IPS-NIHi7 (cell line): ENCODE measurements at regions not wholly inside any gene's neighbourhood (a gene's known extent, or its start where the extent isn't known, plus 50 kb on each side); places are given as distances from the start of the nearest gene placed in this dataset.
A peak's percentile ranks its signal among the peaks of the same experiment; 100 is the strongest.
"Not testable (repeated sequence)": the region's sequence is repeated elsewhere in the genome, so short reads cannot be mapped to it uniquely, and the experiment has no call there.

ENCODE experiments used
- DNase-seq: peaks from one replicate; pipeline ENCODE4 v3.0.0; 2012; ENCODE audit warnings: mixed read lengths; ENCODE audit errors: extremely low spot score

GRCh38 chr9:90140131-90140818, 502.3 kb downstream of the DIRAS2 start:
- DNase-seq = no peak

DNA sequence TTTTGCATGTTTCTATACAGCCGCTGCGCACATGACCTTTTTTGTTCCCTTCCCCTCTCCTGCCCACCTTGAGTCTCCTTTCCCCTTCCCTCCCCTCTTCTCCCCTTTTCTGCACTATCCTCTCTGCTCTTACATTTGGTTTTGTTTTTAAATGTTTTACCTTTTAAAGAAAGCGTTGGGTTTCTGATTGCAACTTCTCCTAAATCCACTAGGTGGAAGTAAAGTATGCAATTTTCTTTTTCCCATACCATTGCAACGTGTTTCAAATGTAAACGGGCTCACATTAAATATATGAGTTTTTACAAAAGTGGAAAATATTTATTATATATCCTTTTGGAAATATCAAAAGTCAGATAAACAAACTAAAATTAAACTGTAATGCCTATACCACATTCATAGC, 500.9 kb downstream of the DIRAS2 start:
- DNase-seq = no peak

DNA sequence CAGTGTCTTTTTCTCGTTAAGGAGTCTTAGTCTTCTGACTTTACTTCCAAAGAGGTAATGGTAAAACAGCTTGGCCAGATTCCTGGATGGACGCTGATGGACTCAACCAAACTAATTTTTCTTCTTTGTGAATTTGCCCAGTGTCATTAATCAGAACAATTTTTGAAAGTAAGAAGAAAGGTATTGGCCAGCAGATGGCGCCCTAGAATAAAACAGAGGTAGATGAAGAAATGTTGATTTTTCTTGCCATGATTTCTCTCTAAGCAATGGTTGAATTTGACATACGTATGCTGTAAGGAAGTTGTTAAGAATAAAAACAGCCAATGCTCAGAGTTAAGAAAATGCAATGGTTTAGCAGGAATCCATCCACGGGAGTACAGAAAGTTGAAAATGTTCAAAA, 500.0 kb downstream of the DIRAS2 start:
- peak; percentile 31 for DNase-seq

- DNase-seq = no peak
Observed at GRCh38 chr9:90147426-90147825, 495.2 kb downstream of the DIRAS2 start.

- DNase-seq = no peak
Observed at GRCh38 chr9:90156318-90156717, 486.3 kb downstream of the DIRAS2 start.

GRCh38 chr9:90162326-90162725, 480.3 kb downstream of the DIRAS2 start:
- DNase-seq = no peak

DNA sequence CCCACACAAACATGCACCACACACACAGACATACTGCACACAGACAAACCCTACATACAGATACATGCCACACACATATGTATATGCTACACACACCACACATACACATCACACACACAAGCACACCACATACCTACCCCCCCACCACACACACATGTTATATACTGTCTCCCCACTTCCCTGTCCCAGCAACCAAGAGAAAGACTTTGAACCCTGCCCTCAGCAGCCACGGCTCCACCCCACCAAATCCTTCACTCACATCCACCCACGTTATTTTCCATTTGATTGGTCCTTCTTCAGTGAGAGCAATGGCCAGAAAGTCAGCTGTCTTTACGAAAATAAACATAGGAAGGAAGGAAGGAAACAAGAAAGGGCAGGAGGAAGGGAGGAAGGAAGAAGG, 479.8 kb downstream of the DIRAS2 start:
- DNase-seq = no peak

- DNase-seq = no peak
Observed at GRCh38 chr9:90165281-90165680, 477.3 kb downstream of the DIRAS2 start.

- not testable (repeated sequence) for DNase-seq
Observed at GRCh38 chr9:90166374-90166773, 476.2 kb downstream of the DIRAS2 start.

GRCh38 chr9:90167914-90168313, 474.7 kb downstream of the DIRAS2 start:
- no peak for DNase-seq

DNA sequence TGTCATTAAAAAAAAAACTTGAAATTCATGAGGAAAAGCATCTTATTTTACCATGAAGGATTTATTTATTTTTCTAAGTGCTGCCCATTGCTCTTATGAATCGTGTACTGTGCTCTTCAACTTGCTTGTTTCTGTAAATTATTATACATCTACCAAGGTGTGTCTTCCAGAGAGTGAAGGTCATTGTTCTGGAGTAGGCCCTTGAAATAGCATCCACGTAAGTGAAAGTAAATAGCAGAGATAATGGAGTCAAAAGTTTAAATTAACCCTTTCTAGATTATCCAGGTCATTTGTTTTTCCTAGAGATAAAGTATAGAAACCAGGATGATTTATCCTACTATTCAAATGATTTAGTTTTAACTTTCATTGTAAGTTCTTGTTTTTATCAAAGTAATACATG, 473.1 kb downstream of the DIRAS2 start:
- DNase-seq = no peak

- DNase-seq = not testable (repeated sequence)
Observed at GRCh38 chr9:90173935-90174334, 468.7 kb downstream of the DIRAS2 start.

DNA sequence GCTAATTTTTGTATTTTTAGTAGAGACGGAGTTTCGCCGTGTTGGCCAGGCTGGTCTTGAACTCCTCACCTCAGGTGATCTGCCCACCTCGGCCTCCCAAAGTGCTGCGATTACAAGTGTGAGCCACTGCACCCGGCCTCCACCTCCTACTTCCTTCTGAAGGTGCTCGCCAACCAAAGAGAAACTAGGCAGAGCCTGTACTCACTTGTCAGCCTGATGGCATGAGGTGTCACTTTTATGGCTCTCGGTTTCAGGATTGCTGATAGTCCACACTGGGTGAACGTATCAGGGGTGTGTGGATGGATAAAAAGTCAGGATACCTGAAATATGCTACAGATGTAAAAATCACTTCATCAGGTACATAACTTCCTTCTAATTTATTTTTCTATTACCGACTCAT, 468.3 kb downstream of the DIRAS2 start:
- not testable (repeated sequence) for DNase-seq

GRCh38 chr9:90175257-90175656, 467.4 kb downstream of the DIRAS2 start:
- DNase-seq = no peak

DNA sequence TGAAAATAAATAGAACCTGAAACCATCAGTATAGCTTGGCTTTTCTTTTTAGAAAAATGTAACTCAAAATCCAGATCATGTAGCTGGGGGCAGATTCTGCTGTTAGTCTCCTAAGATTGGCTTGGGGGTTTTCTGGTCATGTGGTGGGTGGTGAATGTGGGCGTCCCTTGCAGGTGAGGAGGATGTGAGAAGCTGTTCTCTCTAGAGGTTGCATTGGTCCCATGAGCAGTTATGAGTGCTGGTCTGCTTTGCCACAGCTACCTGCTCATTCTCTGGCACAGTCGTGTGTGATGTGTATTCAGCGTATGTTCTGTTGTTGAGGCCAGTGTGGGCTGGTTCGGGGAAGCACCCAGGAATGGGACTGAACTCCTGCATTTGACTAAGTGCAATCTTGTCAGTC, 466.8 kb downstream of the DIRAS2 start:
- no peak for DNase-seq

DNA sequence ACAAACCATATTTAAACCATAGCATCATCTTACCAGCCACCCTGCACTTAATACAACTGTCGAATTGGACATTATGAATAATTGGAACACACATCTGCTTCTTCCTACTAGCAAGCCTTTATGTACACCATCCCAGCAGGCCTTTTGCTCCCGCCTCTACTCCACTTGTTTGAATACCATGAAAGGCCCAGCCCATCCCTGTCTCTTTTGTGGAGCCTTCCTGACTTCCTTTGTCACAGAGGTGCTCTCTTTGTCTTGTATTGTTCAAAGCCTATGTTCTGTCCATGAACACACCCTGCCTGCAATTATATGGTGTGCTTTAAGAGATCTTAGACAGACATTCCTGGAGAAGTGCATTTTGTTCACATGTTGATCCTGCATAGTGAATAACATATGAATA, 465.7 kb downstream of the DIRAS2 start:
- no peak for DNase-seq

GRCh38 chr9:90180381-90180780, 462.2 kb downstream of the DIRAS2 start:
- no peak for DNase-seq

DNA sequence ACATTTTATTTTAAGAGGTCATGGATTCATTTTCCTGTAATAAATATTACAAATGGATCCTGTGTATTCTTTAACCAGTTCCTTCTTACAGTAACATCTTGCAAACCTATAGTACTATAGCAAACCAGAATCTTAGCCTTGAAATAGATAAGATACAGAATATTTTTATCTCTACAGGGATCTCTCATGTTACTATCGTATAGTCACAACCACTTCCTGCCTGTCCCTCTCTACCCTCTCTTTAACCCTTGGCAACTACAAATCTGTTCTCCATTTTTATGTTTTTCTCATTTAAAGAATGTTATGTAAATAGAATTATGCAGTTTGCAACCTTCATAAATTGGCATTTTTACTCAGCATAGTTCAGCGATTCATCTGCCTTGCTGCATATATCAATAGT, 454.0 kb downstream of the DIRAS2 start:
- no peak for DNase-seq

- DNase-seq = no peak
Observed at GRCh38 chr9:90189306-90189705, 453.3 kb downstream of the DIRAS2 start.

DNA sequence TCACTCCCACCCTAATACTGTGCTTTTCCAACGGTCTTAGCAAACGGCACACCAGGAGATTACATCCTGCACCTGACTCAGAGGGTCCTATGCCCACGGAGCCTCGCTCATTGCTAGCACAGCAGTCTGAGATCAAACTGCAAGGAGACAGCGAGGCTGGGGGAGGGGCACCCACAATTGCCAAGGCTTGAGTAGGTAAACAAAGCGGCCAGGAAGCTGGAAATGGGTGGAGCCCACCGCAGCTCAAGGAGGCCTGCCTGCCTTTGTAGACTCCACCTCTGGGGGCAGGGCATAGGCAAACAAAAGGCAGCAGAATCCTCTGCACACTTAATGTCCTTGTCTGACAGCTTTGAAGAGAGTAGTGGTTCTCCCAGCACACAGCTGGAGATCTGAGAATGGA, 450.2 kb downstream of the DIRAS2 start:
- DNase-seq = not testable (repeated sequence)

DNA sequence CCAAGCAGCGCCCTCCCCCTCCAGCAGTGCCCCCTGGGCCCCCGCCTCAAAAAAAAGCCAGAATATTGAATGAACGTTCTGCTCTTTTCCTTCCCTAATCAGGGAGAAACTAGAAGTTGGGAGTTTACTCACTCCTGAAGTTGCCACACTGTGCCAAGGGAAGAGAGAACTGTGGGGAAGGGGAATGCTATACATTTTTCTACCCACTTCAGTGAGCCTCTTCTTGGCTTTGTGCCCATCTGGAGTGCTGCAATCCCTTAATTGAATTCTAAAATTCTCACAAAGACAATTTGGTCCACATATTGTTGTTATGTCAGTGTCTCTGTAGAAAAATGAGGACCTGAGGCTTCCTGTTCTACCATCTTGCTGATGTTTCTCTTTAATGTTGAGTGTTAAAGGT, 443.7 kb downstream of the DIRAS2 start:
- DNase-seq = no peak

DNA sequence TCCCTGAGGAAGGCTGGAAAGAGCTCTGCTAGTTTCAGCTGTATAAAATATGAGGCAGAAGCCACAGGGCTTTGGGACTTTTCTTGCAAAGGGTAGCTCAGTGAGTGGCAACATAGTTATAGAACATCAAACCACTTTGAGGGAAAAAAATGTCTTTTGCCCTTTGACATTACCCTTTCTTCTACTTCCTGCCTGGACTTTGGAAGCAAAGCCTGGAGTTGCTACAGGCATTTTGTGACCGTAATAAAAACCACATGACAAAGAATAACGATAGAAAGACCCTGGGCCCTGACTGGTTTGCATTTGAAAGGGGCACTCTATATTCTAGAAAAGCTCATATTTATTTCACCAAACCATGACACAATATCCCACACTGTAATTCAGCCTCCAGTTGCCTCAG, 440.9 kb downstream of the DIRAS2 start:
- no peak for DNase-seq

DNA sequence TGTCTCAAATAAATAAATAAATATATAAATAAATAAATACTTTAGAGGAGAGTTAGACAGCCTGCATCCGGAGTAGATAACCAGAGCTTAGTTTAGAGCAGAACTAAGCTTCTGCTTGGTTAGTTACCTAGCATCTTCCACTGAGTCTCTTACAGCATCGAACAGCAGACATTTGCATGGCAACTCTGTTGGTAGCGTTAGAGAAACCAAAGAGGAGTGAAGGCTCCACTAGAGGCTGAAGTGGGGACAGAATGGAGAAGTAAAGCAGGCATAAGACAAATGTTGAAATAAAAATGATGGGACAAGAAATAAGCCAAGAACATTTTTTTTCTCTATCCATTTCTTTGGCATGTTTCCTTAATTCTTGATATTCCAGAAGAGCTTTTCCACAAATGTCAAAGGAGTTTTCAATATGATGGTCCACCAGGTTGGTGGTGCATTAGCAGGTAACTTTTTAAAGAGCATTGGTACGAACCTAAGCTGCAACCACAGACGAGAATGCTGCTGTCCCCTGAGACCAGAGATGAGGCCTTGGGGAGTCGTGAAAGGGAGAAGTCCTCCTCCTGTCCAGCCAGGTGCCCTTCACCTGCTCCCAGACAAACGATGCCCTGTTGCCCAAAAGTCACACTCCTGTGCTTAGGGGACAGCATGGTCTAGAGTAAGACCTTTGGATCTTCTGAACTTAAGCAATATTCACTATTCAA, 438.3 kb downstream of the DIRAS2 start:
- no peak for DNase-seq

DNA sequence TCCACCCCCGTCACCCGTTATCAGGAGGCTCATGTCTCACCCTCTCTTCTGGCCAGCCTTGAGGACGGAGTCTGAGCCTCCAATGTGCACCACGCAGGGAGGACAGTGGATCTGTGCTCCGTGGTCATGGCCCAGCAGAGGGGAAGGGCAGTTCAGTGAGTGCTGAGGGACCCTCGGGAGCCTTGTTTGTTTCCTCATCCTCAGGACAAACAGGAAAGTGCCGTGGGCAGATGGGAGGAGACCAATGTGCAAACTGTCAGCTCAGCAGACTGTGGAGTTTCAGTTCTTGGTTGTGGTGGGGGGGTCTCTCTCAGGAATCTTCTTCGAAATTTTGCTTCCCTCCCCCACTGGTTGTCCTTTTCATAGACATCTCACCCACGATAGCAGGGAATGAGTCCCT, 429.6 kb downstream of the DIRAS2 start:
- DNase-seq = not testable (repeated sequence)
